ENCODE measurements at regions not wholly inside any gene's neighbourhood (a gene's known extent, or its start where the extent isn't known, plus 50 kb on each side); places are given as distances from the start of the nearest gene placed in this dataset.

GRCh38 chr20:60759651-60760050 is 492.4 kb upstream of the CDH4 start:
- H3K4me1 Mint-ChIP-seq = no peaks in the 10 kb centered on the region
- no peaks in the 10 kb centered on the region for H3K9me3 Mint-ChIP-seq
- H3K36me3 ChIP-seq (ENCODE audit: control insufficient read depth, insufficient read depth, low read length) = no peaks in the 10 kb centered on the region
- H3K9me3 ChIP-seq (ENCODE audit: control insufficient read depth, low read length) = no peaks in the 10 kb centered on the region
- no peaks in the 10 kb centered on the region for H3K4me1 ChIP-seq (ENCODE audit: control insufficient read depth, insufficient read depth, low read length)
- no peak overlapping the region for H3K4me3 ChIP-seq (ENCODE audit: low read length)
- H3K27ac Mint-ChIP-seq = no peak overlapping the region
- H3K27ac ChIP-seq (ENCODE audit: low read depth, low read length) = no peak overlapping the region
- H3K9ac ChIP-seq (ENCODE audit: extremely low read depth, low read length, poor library complexity, severe bottlenecking) = no peak overlapping the region
- H3K4me3 Mint-ChIP-seq = no peak overlapping the region
- no peak for DNase-seq
- no peaks in the 10 kb centered on the region for H3K27me3 ChIP-seq (ENCODE audit: control insufficient read depth, insufficient read depth, low read length, poor library complexity, severe bottlenecking)
- WGBS, 2 experiments (ENCODE audit: insufficient coverage in 1 of 2, insufficient read length in 1 of 2) = 91 to 98% methylated on average over 5 to 6 of the region's 6 CpGs
- no peak for TF ChIP-seq CTCF (conservative IDR thresholded peaks at IDR 0.05)
- H3K27me3 Mint-ChIP-seq (ENCODE audit: insufficient read depth) = peaks cover 9% of the 10 kb centered on the region
- H3K36me3 Mint-ChIP-seq (ENCODE audit: low read depth) = no peaks in the 10 kb centered on the region

GRCh38 chr20:60760256-60761000 is 491.6 kb upstream of the CDH4 start:
- Mint-ChIP-seq H3K27ac (no peak overlapping the region), H3K4me1 (no peaks in the 10 kb centered on the region), H3K27me3 (ENCODE audit: insufficient read depth) (peaks cover 9% of the 10 kb centered on the region), H3K9me3 (no peaks in the 10 kb centered on the region), H3K4me3 (no peak overlapping the region), H3K36me3 (ENCODE audit: low read depth) (no peaks in the 10 kb centered on the region)
- no peaks in the 10 kb centered on the region for H3K9me3 ChIP-seq (ENCODE audit: control insufficient read depth, low read length)
- no peak overlapping the region for H3K4me3 ChIP-seq (ENCODE audit: low read length)
- DNase-seq = no peak
- no peak overlapping the region for H3K9ac ChIP-seq (ENCODE audit: extremely low read depth, low read length, poor library complexity, severe bottlenecking)
- WGBS, 2 experiments (ENCODE audit: insufficient coverage in 1 of 2, insufficient read length in 1 of 2) = 88% methylated on average over 6 of the region's 6 CpGs; no CpG with 5 or more reads in 1 of the 2 experiments
- no peaks in the 10 kb centered on the region for H3K27me3 ChIP-seq (ENCODE audit: control insufficient read depth, insufficient read depth, low read length, poor library complexity, severe bottlenecking)
- no peaks in the 10 kb centered on the region for H3K4me1 ChIP-seq (ENCODE audit: control insufficient read depth, insufficient read depth, low read length)
- no peak for TF ChIP-seq CTCF (conservative IDR thresholded peaks at IDR 0.05)
- no peaks in the 10 kb centered on the region for H3K36me3 ChIP-seq (ENCODE audit: control insufficient read depth, insufficient read depth, low read length)
- H3K27ac ChIP-seq (ENCODE audit: low read depth, low read length) = no peak overlapping the region

GRCh38 chr20:60761056-60761455 is 491.0 kb upstream of the CDH4 start:
- H3K9ac ChIP-seq (ENCODE audit: extremely low read depth, low read length, poor library complexity, severe bottlenecking) = no peak overlapping the region
- Mint-ChIP-seq H3K4me3 (no peak overlapping the region), H3K4me1 (no peaks in the 10 kb centered on the region), H3K27ac (no peak overlapping the region), H3K9me3 (no peaks in the 10 kb centered on the region), H3K27me3 (ENCODE audit: insufficient read depth) (peaks cover 9% of the 10 kb centered on the region), H3K36me3 (ENCODE audit: low read depth) (no peaks in the 10 kb centered on the region)
- WGBS, 2 experiments (ENCODE audit: insufficient coverage in 1 of 2, insufficient read length in 1 of 2) = 89 to 91% methylated on average over 4 to 9 of the region's 9 CpGs
- no peak for TF ChIP-seq CTCF (conservative IDR thresholded peaks at IDR 0.05)
- H3K9me3 ChIP-seq (ENCODE audit: control insufficient read depth, low read length) = no peaks in the 10 kb centered on the region
- no peaks in the 10 kb centered on the region for H3K36me3 ChIP-seq (ENCODE audit: control insufficient read depth, insufficient read depth, low read length)
- H3K4me3 ChIP-seq (ENCODE audit: low read length) = no peak overlapping the region
- no peak overlapping the region for H3K27ac ChIP-seq (ENCODE audit: low read depth, low read length)
- H3K4me1 ChIP-seq (ENCODE audit: control insufficient read depth, insufficient read depth, low read length) = no peaks in the 10 kb centered on the region
- H3K27me3 ChIP-seq (ENCODE audit: control insufficient read depth, insufficient read depth, low read length, poor library complexity, severe bottlenecking) = no peaks in the 10 kb centered on the region
- DNase-seq = no peak

Measured in endodermal cell (in vitro differentiated cells).